B cell (primary cell): ENCODE measurements at regions not wholly inside any gene's neighbourhood (a gene's known extent, or its start where the extent isn't known, plus 50 kb on each side); places are given as distances from the start of the nearest gene placed in this dataset.

Experiments
- ATAC-seq: fragments of 200-7000 bp; cut with Tn5 transposase; one replicate; pipeline ENCODE4 v1.10.0; 2021; ENCODE audit warnings: low read depth, mild to moderate bottlenecking, moderate number of reproducible peaks, moderate library complexity
- CTCF ChIA-PET: fragments of 350-600 bp; sonication (Branson Sonifier 250); formaldehyde crosslinking; loops from one replicate; lab custom pipeline; 2021; ENCODE audit warnings: antibody characterized with exemption, inconsistent platforms; lab: Charles Lee
- POLR2A ChIA-PET: fragments of 350-600 bp; sonication (Branson Sonifier 250); formaldehyde crosslinking; loops from one replicate; lab custom pipeline; 2021; ENCODE audit warnings: antibody characterized with exemption; lab: Charles Lee
- DNase-seq: peaks from one replicate; pipeline ENCODE4 v3.0.0; 2013
- H2AFZ ChIP-seq: 2 replicates; pipeline ENCODE4 v1.6.1; 2012; ENCODE audit warnings: mild to moderate bottlenecking, low read depth, low read length; ENCODE audit not compliant: insufficient read depth, poor library complexity, severe bottlenecking
- H3K27ac ChIP-seq, 2 donors: 1 replicate in 1 of 2; 2 replicates in 1 of 2; pipeline ENCODE4 v1.5.1; 2012 to 2013; ENCODE audit warnings: low read length in 2 of 2, mild to moderate bottlenecking in 2 of 2, moderate library complexity in 1 of 2
- H3K27me3 ChIP-seq, 4 experiments: fragments of 200-600 bp in 1 of 4; sonication (generic) in 1 of 4; replicated peaks in 1 of 4; 1 replicate in 2 of 4; 2 replicates in 2 of 4; pipeline versions ENCODE4 v1.6.1 to v1.7.0; 2013 to 2016; ENCODE audit warnings: low read length in 3 of 4, mild to moderate bottlenecking in 2 of 4, mixed read lengths in 1 of 4, moderate library complexity in 1 of 4; ENCODE audit not compliant: insufficient read depth in 4 of 4, control insufficient read depth in 3 of 4; ENCODE audit errors: control extremely low read depth in 1 of 4
- H3K36me3 ChIP-seq, 2 experiments: replicated peaks in 1 of 2; 1 replicate in 1 of 2; 2 replicates in 1 of 2; pipeline versions ENCODE4 v1.6.1 to v1.7.1; 2013; ENCODE audit warnings: low read length in 1 of 2; ENCODE audit not compliant: insufficient read depth in 2 of 2, control insufficient read depth in 1 of 2; ENCODE audit errors: control extremely low read depth in 1 of 2, extremely low read depth in 1 of 2
- H3K4me1 ChIP-seq, 2 donors: fragments of 200-600 bp in 1 of 2; sonication (generic) in 1 of 2; 1 replicate in 1 of 2; 2 replicates in 1 of 2; pipeline versions ENCODE4 v1.5.1 to v1.6.1; 2013 to 2017; ENCODE audit warnings: low read length in 2 of 2; ENCODE audit not compliant: control insufficient read depth in 2 of 2, insufficient read depth in 2 of 2
- H3K4me2 ChIP-seq: replicated peaks from 2 replicates; pipeline ENCODE3; 2012; ENCODE audit warnings: mild to moderate bottlenecking, low read depth, low read length; ENCODE audit not compliant: poor library complexity, severe bottlenecking
- H3K4me3 ChIP-seq, 5 experiments: fragments of 200-600 bp in 1 of 5; sonication (generic) in 1 of 5; 1 replicate in 3 of 5; 2 replicates in 2 of 5; pipeline versions ENCODE4 v1.5.1 to v1.7.0; 2011 to 2016; ENCODE audit warnings: low read length in 4 of 5, mild to moderate bottlenecking in 4 of 5, low read depth in 2 of 5, control low read depth in 1 of 5, moderate library complexity in 1 of 5; ENCODE audit not compliant: insufficient read depth in 1 of 5; ENCODE audit errors: control extremely low read depth in 1 of 5, extremely low read depth in 1 of 5
- H3K79me2 ChIP-seq: fragments of 200-600 bp; sonication (generic); one replicate; pipeline ENCODE4 v1.6.0; 2016; ENCODE audit warnings: low read length; ENCODE audit not compliant: control insufficient read depth, insufficient read depth
- H3K9ac ChIP-seq: fragments of 200-600 bp; sonication (generic); 2 replicates; pipeline ENCODE4 v1.6.1; 2017; ENCODE audit warnings: mild to moderate bottlenecking, low read length, moderate library complexity
- H3K9me3 ChIP-seq, 3 donors: one replicate each; pipeline versions ENCODE4 v1.6.1 to v1.7.1; 2013; ENCODE audit warnings: low read length in 2 of 3; ENCODE audit not compliant: control insufficient read depth in 2 of 3, insufficient read depth in 1 of 3; ENCODE audit errors: control extremely low read depth in 1 of 3
- H4K20me1 ChIP-seq: 2 replicates; pipeline ENCODE4 v1.6.0; 2012; ENCODE audit warnings: mild to moderate bottlenecking, low read length; ENCODE audit not compliant: insufficient read depth, control insufficient read depth, poor library complexity, severe bottlenecking
- H3K27ac Mint-ChIP-seq: one replicate; pipeline ENCODE4 v1.8.0; 2021; ENCODE audit warnings: mixed read lengths
- H3K27me3 Mint-ChIP-seq: one replicate; pipeline ENCODE4 v1.8.0; 2021; ENCODE audit warnings: mixed read lengths
- H3K4me1 Mint-ChIP-seq: one replicate; pipeline ENCODE4 v1.8.0; 2021; ENCODE audit warnings: mixed read lengths
- H3K4me3 Mint-ChIP-seq: one replicate; pipeline ENCODE4 v1.8.0; 2021; ENCODE audit warnings: mixed read lengths
- H3K9me3 Mint-ChIP-seq: one replicate; pipeline ENCODE4 v1.8.0; 2022; ENCODE audit warnings: mixed read lengths; ENCODE audit not compliant: insufficient read depth
- EZH2 ChIP-seq: IDR thresholded peaks from 2 replicates; pipeline ENCODE4 v1.6.1; 2012; ENCODE audit warnings: borderline replicate concordance, low read depth, mild to moderate bottlenecking, moderate library complexity, low read length; ENCODE audit not compliant: insufficient read depth, poor library complexity, severe bottlenecking
- WGBS: methylation state at CpG from one replicate; pipeline ENCODE4 v1.1.5; 2013; ENCODE audit warnings: missing lambda C conversion rate; ENCODE audit not compliant: insufficient coverage; 5-methylcytosine and 5-hydroxymethylcytosine counted together
- intact Hi-C: fragments of 100-400 bp; cut with micrococcal nuclease; formaldehyde crosslinking; loops from one replicate; pipeline ENCODE4 v1.10.0; 2022
- TF ChIP-seq, protein P1 (sequence below): fragments of 200-600 bp; IDR thresholded peaks from one replicate; pipeline ENCODE4 v1.8.0; 2022; ENCODE audit warnings: antibody characterized with exemption, mild to moderate bottlenecking

DNA sequence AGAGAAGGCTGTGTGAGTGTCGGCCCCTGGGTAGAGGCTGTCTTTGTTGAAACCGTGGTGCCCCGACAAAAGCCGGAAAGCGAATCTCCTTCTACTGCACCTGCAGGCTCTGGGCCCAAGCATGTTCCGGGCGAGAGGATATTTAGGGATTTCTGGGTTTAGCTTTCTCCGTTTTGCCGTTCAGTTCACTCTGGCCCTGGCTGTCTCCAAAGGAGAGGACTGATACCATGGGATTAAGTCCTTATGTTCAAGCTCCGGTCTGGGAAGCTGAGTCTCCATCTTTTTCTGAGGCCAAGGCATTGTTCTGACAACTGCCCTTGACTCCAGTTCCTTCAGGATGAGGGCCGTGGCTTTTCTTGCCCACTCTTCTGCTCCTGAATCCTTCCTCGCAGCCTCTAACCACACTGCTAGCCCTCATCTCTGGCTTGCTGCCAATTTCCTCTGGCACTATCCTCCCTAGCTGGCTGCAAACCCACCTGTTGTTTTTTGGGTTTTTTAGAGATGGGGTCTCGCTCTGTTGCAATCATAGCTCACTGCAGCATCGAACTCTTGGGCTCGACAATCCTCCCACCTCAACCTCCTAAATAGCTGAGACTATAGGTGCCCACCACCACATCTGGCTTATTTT lies 206.8 kb downstream of the SKIDA1 start:
- CTCF ChIA-PET: no interaction called here

DNA sequence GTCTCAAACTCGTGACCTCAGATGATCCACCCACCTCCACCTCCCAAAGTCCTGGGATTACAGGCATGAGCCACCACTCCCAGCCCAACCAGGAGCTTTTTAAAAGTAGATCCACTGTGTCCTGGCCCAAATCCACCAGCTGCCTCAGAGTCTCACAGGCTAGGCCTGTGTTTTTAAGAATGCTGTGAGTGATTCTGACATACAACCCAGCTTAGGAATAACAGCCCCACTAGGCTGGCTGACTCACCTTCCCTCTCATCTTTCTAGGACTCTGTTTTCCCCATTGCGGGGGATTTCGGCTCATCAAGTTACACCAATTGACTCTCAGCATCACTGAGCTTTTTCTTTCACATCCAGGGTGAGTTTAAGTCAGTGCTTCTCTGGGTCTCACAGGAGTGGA lies 207.6 kb downstream of the SKIDA1 start:
- Histone ChIP-seq H3K27me3 (no peaks in the 10 kb centered on the region), H4K20me1 (no peaks in the 10 kb centered on the region), H3K36me3 (no peaks in the 10 kb centered on the region), H3K4me3 (no peak overlapping the region), H3K27ac (no peak overlapping the region), H3K4me1 (no peaks in the 10 kb centered on the region), H3K9me3 (no peaks in the 10 kb centered on the region), H3K9ac (no peak overlapping the region), H2AFZ (no peak overlapping the region), H3K4me2 (no peak overlapping the region), H3K79me2 (no peaks in the 10 kb centered on the region)
- TF ChIP-seq, protein P1, sequence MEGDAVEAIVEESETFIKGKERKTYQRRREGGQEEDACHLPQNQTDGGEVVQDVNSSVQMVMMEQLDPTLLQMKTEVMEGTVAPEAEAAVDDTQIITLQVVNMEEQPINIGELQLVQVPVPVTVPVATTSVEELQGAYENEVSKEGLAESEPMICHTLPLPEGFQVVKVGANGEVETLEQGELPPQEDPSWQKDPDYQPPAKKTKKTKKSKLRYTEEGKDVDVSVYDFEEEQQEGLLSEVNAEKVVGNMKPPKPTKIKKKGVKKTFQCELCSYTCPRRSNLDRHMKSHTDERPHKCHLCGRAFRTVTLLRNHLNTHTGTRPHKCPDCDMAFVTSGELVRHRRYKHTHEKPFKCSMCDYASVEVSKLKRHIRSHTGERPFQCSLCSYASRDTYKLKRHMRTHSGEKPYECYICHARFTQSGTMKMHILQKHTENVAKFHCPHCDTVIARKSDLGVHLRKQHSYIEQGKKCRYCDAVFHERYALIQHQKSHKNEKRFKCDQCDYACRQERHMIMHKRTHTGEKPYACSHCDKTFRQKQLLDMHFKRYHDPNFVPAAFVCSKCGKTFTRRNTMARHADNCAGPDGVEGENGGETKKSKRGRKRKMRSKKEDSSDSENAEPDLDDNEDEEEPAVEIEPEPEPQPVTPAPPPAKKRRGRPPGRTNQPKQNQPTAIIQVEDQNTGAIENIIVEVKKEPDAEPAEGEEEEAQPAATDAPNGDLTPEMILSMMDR: no peak
- TF ChIP-seq EZH2: no peak
- DNase-seq (no peak), ATAC-seq (no peak)
- no peak overlapping the region for H3K27ac Mint-ChIP-seq
- no peaks in the 10 kb centered on the region for H3K27me3 Mint-ChIP-seq
- H3K9me3 Mint-ChIP-seq: no peaks in the 10 kb centered on the region
- intact Hi-C loops: no loop called here
- WGBS: no CpG with 5 or more reads among the region's 3 CpGs
- ChIA-PET POLR2A (no interaction called here), CTCF (no interaction called here)
- H3K4me3 Mint-ChIP-seq: no peak overlapping the region
- no peaks in the 10 kb centered on the region for H3K4me1 Mint-ChIP-seq

More for the DNA sequence above, 206.8 kb downstream of the SKIDA1 start:
- no peaks in the 10 kb centered on the region for H3K36me3 ChIP-seq
- H3K9me3 ChIP-seq: no peaks in the 10 kb centered on the region
- H3K4me1 Mint-ChIP-seq: no peaks in the 10 kb centered on the region
- no peak overlapping the region for H3K27ac Mint-ChIP-seq
- no peaks in the 10 kb centered on the region for H3K9me3 Mint-ChIP-seq
- ATAC-seq (no peak), DNase-seq (no peak)
- H2AFZ ChIP-seq: no peak overlapping the region
- no peaks in the 10 kb centered on the region for H3K79me2 ChIP-seq
- H3K27me3 Mint-ChIP-seq: no peaks in the 10 kb centered on the region
- no peaks in the 10 kb centered on the region for H4K20me1 ChIP-seq
- intact Hi-C loops: no loop called here
- no peak overlapping the region for H3K27ac ChIP-seq
- no peak overlapping the region for H3K4me3 ChIP-seq
- WGBS: 72% methylated on average over 12 of the region's 15 CpGs
- no peaks in the 10 kb centered on the region for H3K27me3 ChIP-seq
- H3K4me2 ChIP-seq: no peak overlapping the region
- no peak for TF ChIP-seq EZH2
- TF ChIP-seq, protein P1: no peak
- no peak overlapping the region for H3K4me3 Mint-ChIP-seq
- H3K9ac ChIP-seq: no peak overlapping the region
- POLR2A ChIA-PET: no interaction called here
- no peaks in the 10 kb centered on the region for H3K4me1 ChIP-seq
